Loucy (cell line): ENCODE measurements at regions not wholly inside any gene's neighbourhood (a gene's known extent, or its start where the extent isn't known, plus 50 kb on each side); places are given as distances from the start of the nearest gene placed in this dataset.

ENCODE experiments used
- CTCF ChIP-seq: fragments of 200-600 bp; sonication (generic); conservative IDR thresholded peaks from 2 replicates; pipeline ENCODE4 v1.5.1; 2014; ENCODE audit warnings: mild to moderate bottlenecking, antibody characterized with exemption, low read length
- EZH2phosphoT487 ChIP-seq: fragments of 200-600 bp; IDR thresholded peaks from 2 replicates; pipeline ENCODE4 v1.6.1; 2018; ENCODE audit warnings: antibody characterized with exemption, mild to moderate bottlenecking, moderate library complexity, borderline replicate concordance

- no peak for TF ChIP-seq CTCF
- TF ChIP-seq EZH2phosphoT487 = no peak
Observed at GRCh38 chr5:94081088-94081487, 339.7 kb upstream of the POU5F2 start.
